ENCODE measurements at regions not wholly inside any gene's neighbourhood (a gene's known extent, or its start where the extent isn't known, plus 50 kb on each side); places are given as distances from the start of the nearest gene placed in this dataset.

GRCh38 chr2:144798034-144798433 is 278.1 kb upstream of the ZEB2 start:
- H3K27me3 ChIP-seq (replicated peaks), result no peaks in the 10 kb centered on the region
- no peak overlapping the region for H3K4me3 ChIP-seq (ENCODE audit: low read depth, low read length)
- H3K27ac ChIP-seq, result no peak overlapping the region
- in situ Hi-C loops (cut with HindIII; ENCODE audit: low pct_ligation_motif_present, low sequenced_read_pairs), result no loop called here
- no peak for TF ChIP-seq CTCF (IDR thresholded peaks at IDR 0.05; ENCODE audit: low read depth, low read length, missing control alignments)
- H3K36me3 ChIP-seq (replicated peaks), result no peaks in the 10 kb centered on the region
- DNase-seq, result no peak

- H3K36me3 ChIP-seq (replicated peaks), result no peaks in the 10 kb centered on the region
- H3K27me3 ChIP-seq (replicated peaks), result no peaks in the 10 kb centered on the region
- H3K4me3 ChIP-seq (ENCODE audit: low read depth, low read length), result no peak overlapping the region
- no peak for DNase-seq
- no peak overlapping the region for H3K27ac ChIP-seq
- in situ Hi-C loops (cut with HindIII; ENCODE audit: low pct_ligation_motif_present, low sequenced_read_pairs), result no loop called here
- no peak for TF ChIP-seq CTCF (IDR thresholded peaks at IDR 0.05; ENCODE audit: low read depth, low read length, missing control alignments)
These were observed 277.0 kb upstream of the ZEB2 start for GRCh38 chr2:144796936-144797335.

GRCh38 chr2:144796164-144796563 is 276.2 kb upstream of the ZEB2 start:
- Histone ChIP-seq H3K4me3 (ENCODE audit: low read depth, low read length) (no peak overlapping the region), H3K27ac (no peak overlapping the region), H3K36me3 (replicated peaks) (no peaks in the 10 kb centered on the region), H3K27me3 (replicated peaks) (no peaks in the 10 kb centered on the region)
- no peak for TF ChIP-seq CTCF (IDR thresholded peaks at IDR 0.05; ENCODE audit: low read depth, low read length, missing control alignments)
- DNase-seq, result no peak
- in situ Hi-C loops (cut with HindIII; ENCODE audit: low pct_ligation_motif_present, low sequenced_read_pairs), result no loop called here

GRCh38 chr2:144785253-144785652 is 265.3 kb upstream of the ZEB2 start:
- no peak for DNase-seq
- no peak for TF ChIP-seq CTCF (IDR thresholded peaks at IDR 0.05; ENCODE audit: low read depth, low read length, missing control alignments)
- Histone ChIP-seq H3K36me3 (replicated peaks) (no peaks in the 10 kb centered on the region), H3K27me3 (replicated peaks) (no peaks in the 10 kb centered on the region), H3K27ac (no peak overlapping the region), H3K4me3 (ENCODE audit: low read depth, low read length) (no peak overlapping the region)
- in situ Hi-C loops (cut with HindIII; ENCODE audit: low pct_ligation_motif_present, low sequenced_read_pairs), result no loop called here

GRCh38 chr2:144780983-144781382 is 261.1 kb upstream of the ZEB2 start:
- no peak overlapping the region for H3K4me3 ChIP-seq (ENCODE audit: low read depth, low read length)
- TF ChIP-seq CTCF (IDR thresholded peaks at IDR 0.05; ENCODE audit: low read depth, low read length, missing control alignments), result no peak
- H3K27me3 ChIP-seq (replicated peaks), result no peaks in the 10 kb centered on the region
- no peak overlapping the region for H3K27ac ChIP-seq
- in situ Hi-C loops (cut with HindIII; ENCODE audit: low pct_ligation_motif_present, low sequenced_read_pairs), result no loop called here
- H3K36me3 ChIP-seq (replicated peaks), result no peaks in the 10 kb centered on the region
- no peak for DNase-seq

- no peak overlapping the region for H3K27ac ChIP-seq
- in situ Hi-C loops (cut with HindIII; ENCODE audit: low pct_ligation_motif_present, low sequenced_read_pairs), result no loop called here
- no peak for TF ChIP-seq CTCF (IDR thresholded peaks at IDR 0.05; ENCODE audit: low read depth, low read length, missing control alignments)
- no peaks in the 10 kb centered on the region for H3K36me3 ChIP-seq (replicated peaks)
- H3K27me3 ChIP-seq (replicated peaks), result no peaks in the 10 kb centered on the region
- peak; percentile 4 for DNase-seq
- H3K4me3 ChIP-seq (ENCODE audit: low read depth, low read length), result no peak overlapping the region
These were observed 256.8 kb upstream of the ZEB2 start for GRCh38 chr2:144776766-144777165.
